DND-41 (cell line): ENCODE measurements at regions not wholly inside any gene's neighbourhood (a gene's known extent, or its start where the extent isn't known, plus 50 kb on each side); places are given as distances from the start of the nearest gene placed in this dataset.

Experiments used
- ATAC-seq: fragments of 200-7000 bp; cut with Tn5 transposase; 3 replicates; pipeline ENCODE4 v1.9.1; 2021; ENCODE audit warnings: low read depth; ENCODE audit not compliant: insufficient read depth
- DNase-seq: peaks from one replicate; pipeline ENCODE4 v3.0.0-alpha.2; 2020
- H2AFZ ChIP-seq: 2 replicates; pipeline ENCODE4 v1.6.0; 2012; ENCODE audit warnings: low read depth, low read length
- H3K27ac ChIP-seq: 2 replicates; pipeline ENCODE4 v1.5.1; 2012; ENCODE audit warnings: low read length, inconsistent platforms
- H3K27me3 ChIP-seq: fragments of 200-600 bp; sonication (generic); 2 replicates; pipeline ENCODE4 v1.6.0; 2012; ENCODE audit warnings: low read length, mild to moderate bottlenecking, inconsistent platforms; ENCODE audit not compliant: insufficient read depth, poor library complexity
- H3K36me3 ChIP-seq: 2 replicates; pipeline ENCODE4 v1.5.1; 2012; ENCODE audit warnings: low read length, inconsistent platforms; ENCODE audit not compliant: insufficient read depth
- H3K4me1 ChIP-seq: 2 replicates; pipeline ENCODE4 v1.5.1; 2012; ENCODE audit warnings: mild to moderate bottlenecking, low read length; ENCODE audit not compliant: insufficient read depth
- H3K4me2 ChIP-seq: 2 replicates; pipeline ENCODE4 v1.6.0; 2012; ENCODE audit warnings: mild to moderate bottlenecking, moderate library complexity, low read length, inconsistent platforms; ENCODE audit not compliant: insufficient read depth
- H3K4me3 ChIP-seq, 2 experiments: fragments of 200-600 bp in 1 of 2; shearing (Covaris generic) in 1 of 2; 2 replicates each; pipeline ENCODE4 v1.5.1; 2012 to 2016; ENCODE audit warnings: inconsistent platforms in 2 of 2, low read length in 2 of 2, mild to moderate bottlenecking in 2 of 2, low read depth in 1 of 2, moderate library complexity in 1 of 2
- H3K79me2 ChIP-seq: 2 replicates; pipeline ENCODE4 v1.6.0; 2012; ENCODE audit warnings: low read length, inconsistent platforms; ENCODE audit not compliant: insufficient read depth
- H3K9ac ChIP-seq: 2 replicates; pipeline ENCODE4 v1.6.0; 2012; ENCODE audit warnings: low read depth, mild to moderate bottlenecking, inconsistent platforms, low read length, moderate library complexity
- H3K9me3 ChIP-seq: 2 replicates; pipeline ENCODE4 v1.5.1; 2012; ENCODE audit warnings: low read length, moderate library complexity, mild to moderate bottlenecking, inconsistent platforms; ENCODE audit not compliant: insufficient read depth, severe bottlenecking
- H4K20me1 ChIP-seq: 2 replicates; pipeline ENCODE4 v1.6.0; 2012; ENCODE audit warnings: low read length; ENCODE audit not compliant: insufficient read depth
- CTCF ChIP-seq: IDR thresholded peaks from 2 replicates; pipeline ENCODE4 v1.5.1; 2012; ENCODE audit warnings: borderline replicate concordance, low read length, moderate library complexity, mild to moderate bottlenecking; ENCODE audit not compliant: poor library complexity, severe bottlenecking; ENCODE audit errors: extremely low read depth
- EZH2 ChIP-seq: IDR thresholded peaks from 3 replicates; pipeline ENCODE4 v1.6.1; 2012; ENCODE audit warnings: borderline replicate concordance, low read depth, mild to moderate bottlenecking, moderate library complexity, low read length, inconsistent platforms; ENCODE audit not compliant: severe bottlenecking

- DNase-seq: no peak
- Histone ChIP-seq H3K27ac (no peak overlapping the region), H3K9ac (no peak overlapping the region), H3K79me2 (no peaks in the 10 kb centered on the region), H4K20me1 (no peaks in the 10 kb centered on the region), H3K36me3 (no peaks in the 10 kb centered on the region), H2AFZ (no peak overlapping the region), H3K4me1 (no peaks in the 10 kb centered on the region), H3K4me2 (no peak overlapping the region), H3K9me3 (no peaks in the 10 kb centered on the region), H3K27me3 (no peaks in the 10 kb centered on the region), H3K4me3 (no peak overlapping the region)
- TF ChIP-seq EZH2: no peak
- TF ChIP-seq CTCF: no peak
- ATAC-seq: no peak
Measured at GRCh38 chr17:72387487-72387886, 266.7 kb downstream of the SOX9 start.

- H3K9me3 ChIP-seq: no peaks in the 10 kb centered on the region
- H2AFZ ChIP-seq: no peak overlapping the region
- DNase-seq (no peak), ATAC-seq (no peak)
- H3K27me3 ChIP-seq: no peaks in the 10 kb centered on the region
- no peak for TF ChIP-seq EZH2
- TF ChIP-seq CTCF: no peak
- H3K36me3 ChIP-seq: no peaks in the 10 kb centered on the region
- no peak overlapping the region for H3K27ac ChIP-seq
- no peaks in the 10 kb centered on the region for H3K4me1 ChIP-seq
- H4K20me1 ChIP-seq: no peaks in the 10 kb centered on the region
- H3K4me3 ChIP-seq: no peak overlapping the region
- no peak overlapping the region for H3K4me2 ChIP-seq
- H3K9ac ChIP-seq: no peak overlapping the region
- H3K79me2 ChIP-seq: no peaks in the 10 kb centered on the region
Measured at GRCh38 chr17:72387969-72388368, 267.1 kb downstream of the SOX9 start.

GRCh38 chr17:72388765-72389473 is 268.1 kb downstream of the SOX9 start:
- TF ChIP-seq EZH2 (no peak), CTCF (no peak)
- ATAC-seq: no peak
- Histone ChIP-seq H3K9me3 (no peaks in the 10 kb centered on the region), H3K27ac (no peak overlapping the region), H2AFZ (no peak overlapping the region), H3K4me3 (no peak overlapping the region), H3K4me1 (no peaks in the 10 kb centered on the region), H3K9ac (no peak overlapping the region), H3K4me2 (no peak overlapping the region), H3K79me2 (no peaks in the 10 kb centered on the region), H3K27me3 (no peaks in the 10 kb centered on the region), H4K20me1 (no peaks in the 10 kb centered on the region), H3K36me3 (no peaks in the 10 kb centered on the region)
- DNase-seq: no peak
